Prostate gland (tissue), 2 donors: ENCODE measurements at regions not wholly inside any gene's neighbourhood (a gene's known extent, or its start where the extent isn't known, plus 50 kb on each side); places are given as distances from the start of the nearest gene placed in this dataset.

Experiments
- DNase-seq: peaks from one replicate; pipeline ENCODE4 v3.0.0-alpha.2; 2019; ENCODE audit warnings: low spot score
- H3K27ac ChIP-seq, 2 donors: fragments of 200-600 bp; sonication (generic); 2 replicates each; pipeline ENCODE4 v1.5.1; 2017 to 2019
- H3K27me3 ChIP-seq: fragments of 200-600 bp; sonication (generic); replicated peaks from 2 replicates; pipeline ENCODE4 v1.5.1; 2019; ENCODE audit not compliant: insufficient read depth
- H3K36me3 ChIP-seq, 2 donors: fragments of 200-600 bp; sonication (generic); 1 replicate in 1 of 2; 2 replicates in 1 of 2; pipeline versions ENCODE4 v1.5.1 to v1.8.1; 2017 to 2019
- H3K4me1 ChIP-seq: fragments of 200-600 bp; sonication (generic); replicated peaks from 2 replicates; pipeline ENCODE4 v1.5.1; 2019
- H3K4me3 ChIP-seq, 2 donors: fragments of 200-600 bp; sonication (generic); 2 replicates each; pipeline ENCODE4 v1.5.1; 2017 to 2019
- H3K9me3 ChIP-seq: fragments of 200-600 bp; sonication (generic); 2 replicates; pipeline ENCODE4 v1.5.1; 2017
- POLR2A ChIP-seq: fragments of 450-650 bp; IDR thresholded peaks from one replicate; pipeline ENCODE4 v1.6.1; 2016; ENCODE audit warnings: antibody characterized with exemption, mild to moderate bottlenecking
- POLR2AphosphoS5 ChIP-seq: sonication (generic); formaldehyde crosslinking; IDR thresholded peaks from one replicate; pipeline ENCODE4 v1.6.1; 2017; ENCODE audit warnings: antibody characterized with exemption
- WGBS: methylation state at CpG from one replicate; pipeline ENCODE4 v1.1.5; 2018; 5-methylcytosine and 5-hydroxymethylcytosine counted together
- intact Hi-C: fragments of 100-400 bp; cut with DNase I; formaldehyde crosslinking; loops from one replicate; pipeline ENCODE4 v1.14.2; 2022
- TF ChIP-seq, protein P1 (sequence below), 4 experiments: fragments of 200-600 bp in 2 of 4; fragments of 450-650 bp in 2 of 4; sonication (generic) in 2 of 4; IDR thresholded peaks; 1 replicate in 3 of 4; 2 replicates in 1 of 4; pipeline ENCODE4 v1.5.1; 2016 to 2019; ENCODE audit warnings: antibody characterized with exemption in 4 of 4, mild to moderate bottlenecking in 2 of 4, moderate library complexity in 2 of 4

DNA sequence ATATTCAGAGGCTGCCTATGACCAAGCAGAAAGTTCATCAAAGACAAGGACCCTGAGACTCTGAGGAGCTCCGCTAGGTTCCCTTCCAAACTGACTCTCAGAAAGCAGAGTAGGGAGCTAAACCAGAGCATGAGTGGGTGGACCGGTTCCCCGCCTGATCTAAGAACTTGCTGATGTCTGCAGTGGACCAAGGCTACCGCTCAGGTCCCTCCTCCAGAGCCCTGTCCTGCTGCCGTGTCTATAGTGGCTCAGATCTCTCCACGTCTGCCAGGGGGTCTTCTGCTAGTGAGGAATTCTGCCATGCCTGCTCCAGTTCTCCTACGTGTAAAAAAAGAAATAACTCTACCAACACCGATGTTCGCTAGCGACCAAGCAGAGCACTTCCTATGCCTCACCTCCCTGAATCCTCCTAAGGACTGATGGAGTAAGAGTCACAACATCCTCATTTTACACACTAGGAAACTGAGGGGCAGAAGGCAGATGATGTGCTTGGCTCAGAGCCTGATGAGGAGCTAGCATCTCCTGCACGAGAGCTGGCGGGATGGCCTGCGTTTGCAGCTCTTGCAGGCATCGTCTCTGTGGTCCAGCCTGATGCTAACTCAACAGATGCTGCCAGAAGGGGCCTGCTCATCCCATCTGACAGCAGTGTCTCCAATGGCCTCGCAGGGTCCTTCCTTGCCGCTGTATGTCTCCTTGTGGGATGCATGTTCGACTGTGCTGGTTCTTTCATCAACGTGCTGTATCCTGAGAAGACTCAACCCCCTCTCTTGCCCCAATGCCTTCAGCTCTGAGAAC is 265.5 kb downstream of the C16orf95 start:
- intact Hi-C loops, result no loop called here
- no peak overlapping the region for H3K27ac ChIP-seq
- no peaks in the 10 kb centered on the region for H3K36me3 ChIP-seq
- no peak overlapping the region for H3K4me3 ChIP-seq
- no peak for TF ChIP-seq POLR2A
- TF ChIP-seq POLR2AphosphoS5, result no peak
- TF ChIP-seq, protein P1, sequence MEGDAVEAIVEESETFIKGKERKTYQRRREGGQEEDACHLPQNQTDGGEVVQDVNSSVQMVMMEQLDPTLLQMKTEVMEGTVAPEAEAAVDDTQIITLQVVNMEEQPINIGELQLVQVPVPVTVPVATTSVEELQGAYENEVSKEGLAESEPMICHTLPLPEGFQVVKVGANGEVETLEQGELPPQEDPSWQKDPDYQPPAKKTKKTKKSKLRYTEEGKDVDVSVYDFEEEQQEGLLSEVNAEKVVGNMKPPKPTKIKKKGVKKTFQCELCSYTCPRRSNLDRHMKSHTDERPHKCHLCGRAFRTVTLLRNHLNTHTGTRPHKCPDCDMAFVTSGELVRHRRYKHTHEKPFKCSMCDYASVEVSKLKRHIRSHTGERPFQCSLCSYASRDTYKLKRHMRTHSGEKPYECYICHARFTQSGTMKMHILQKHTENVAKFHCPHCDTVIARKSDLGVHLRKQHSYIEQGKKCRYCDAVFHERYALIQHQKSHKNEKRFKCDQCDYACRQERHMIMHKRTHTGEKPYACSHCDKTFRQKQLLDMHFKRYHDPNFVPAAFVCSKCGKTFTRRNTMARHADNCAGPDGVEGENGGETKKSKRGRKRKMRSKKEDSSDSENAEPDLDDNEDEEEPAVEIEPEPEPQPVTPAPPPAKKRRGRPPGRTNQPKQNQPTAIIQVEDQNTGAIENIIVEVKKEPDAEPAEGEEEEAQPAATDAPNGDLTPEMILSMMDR (IDR thresholded peaks at IDR 0.05), result no peak
- H3K27me3 ChIP-seq, result peaks cover 9% of the 10 kb centered on the region
- no peaks in the 10 kb centered on the region for H3K4me1 ChIP-seq
- H3K9me3 ChIP-seq, result no peaks in the 10 kb centered on the region
- no peak for DNase-seq
- WGBS, result 82% methylated on average over 18 of the region's 18 CpGs

DNA sequence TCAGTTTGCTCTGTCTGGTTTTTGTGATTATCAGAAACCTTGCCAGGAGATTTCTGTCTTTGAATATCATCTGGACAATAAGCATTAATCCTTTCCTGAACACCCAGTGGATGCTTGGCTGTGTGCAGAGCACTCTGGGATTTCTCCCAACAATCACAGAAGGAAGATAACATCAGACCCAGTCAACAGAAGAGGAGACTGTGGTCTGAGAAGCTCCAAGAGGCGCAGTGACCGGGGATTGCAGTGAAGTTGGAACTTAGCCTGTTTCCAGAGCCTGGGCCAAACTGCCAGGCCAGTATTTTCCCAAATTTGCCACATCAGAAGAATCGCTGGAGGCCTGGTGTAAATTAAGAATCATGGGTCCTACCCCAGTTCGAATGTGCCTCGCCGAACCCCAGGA is 264.7 kb downstream of the C16orf95 start:
- Histone ChIP-seq H3K36me3 (no peaks in the 10 kb centered on the region), H3K9me3 (no peaks in the 10 kb centered on the region), H3K4me1 (no peaks in the 10 kb centered on the region), H3K27ac (no peak overlapping the region), H3K4me3 (no peak overlapping the region), H3K27me3 (peaks cover 13% of the 10 kb centered on the region)
- intact Hi-C loops, result no loop called here
- DNase-seq, result no peak
- WGBS, result 65% methylated on average over 6 of the region's 6 CpGs
- TF ChIP-seq POLR2A, result no peak

DNA sequence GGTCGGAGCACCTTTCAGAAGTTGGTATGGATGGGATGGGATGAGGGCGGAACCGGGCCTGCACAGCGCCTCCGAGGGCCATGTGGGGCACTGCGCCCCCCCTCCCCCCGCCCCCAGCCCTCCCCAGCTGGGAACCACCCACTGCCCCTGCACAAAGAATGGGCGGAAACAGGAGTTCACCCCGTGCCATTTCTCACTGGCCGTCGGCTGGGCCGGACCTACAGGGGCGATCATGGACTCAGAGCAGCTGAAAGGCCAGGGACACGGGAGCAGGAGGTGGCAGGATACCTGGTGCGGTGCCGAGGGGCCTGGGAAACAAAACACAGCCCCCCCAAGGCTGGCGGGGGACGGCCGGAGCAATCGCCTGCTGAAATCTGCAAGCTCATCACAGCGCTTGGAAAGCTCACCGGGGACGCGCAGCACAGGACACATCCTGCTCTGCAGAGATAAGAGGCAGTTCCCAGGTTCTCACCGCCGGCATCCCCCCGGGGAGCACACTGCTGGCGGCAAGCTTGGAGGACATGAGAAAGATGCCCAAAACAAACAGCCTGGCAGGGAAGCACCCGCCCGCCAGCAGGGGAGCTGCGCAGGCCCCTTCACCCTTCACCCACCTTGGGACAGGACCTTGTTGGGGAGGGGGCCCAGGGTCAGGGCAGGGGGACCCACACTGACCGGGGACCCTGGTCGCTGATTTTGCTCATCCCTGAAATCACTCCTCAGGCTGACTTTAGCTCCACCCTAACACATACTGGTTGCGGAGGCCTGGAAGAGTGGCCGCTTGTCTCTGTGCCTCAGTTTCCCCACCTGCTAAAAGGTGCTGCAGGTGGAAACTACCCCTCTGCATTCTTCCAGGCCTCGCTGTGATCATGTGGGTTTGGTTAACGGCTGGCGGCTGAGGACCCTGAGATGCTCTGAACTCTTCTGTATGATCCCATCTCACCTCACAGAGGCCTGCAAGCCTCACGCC is 263.9 kb downstream of the C16orf95 start:
- peaks cover 12% of the 10 kb centered on the region for H3K27me3 ChIP-seq
- no peak for DNase-seq
- WGBS, result 52% methylated on average over 39 of the region's 39 CpGs

DNA sequence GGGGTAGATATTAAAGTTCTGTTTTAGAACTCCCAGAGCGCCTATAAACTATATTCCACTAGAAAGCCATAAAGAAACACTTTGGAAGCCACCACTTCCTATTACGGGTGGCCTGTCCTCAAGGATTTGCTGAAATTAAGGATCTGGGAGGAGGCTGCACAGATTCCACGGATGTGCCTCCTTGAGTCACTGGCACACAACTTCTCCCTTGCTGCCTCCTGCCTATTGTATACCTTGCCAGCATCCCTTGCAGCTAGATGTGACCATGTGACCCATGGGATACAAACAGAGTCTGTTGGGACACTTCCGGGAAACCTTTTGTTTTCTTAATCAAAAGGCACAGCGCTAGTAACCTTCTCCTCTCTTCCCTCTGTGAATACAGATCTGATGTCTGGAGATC is 263.0 kb downstream of the C16orf95 start:
- TF ChIP-seq POLR2AphosphoS5, result no peak
- TF ChIP-seq, protein P1 (IDR thresholded peaks at IDR 0.05), result no peak
- Histone ChIP-seq H3K27ac (no peak overlapping the region), H3K4me3 (no peak overlapping the region), H3K9me3 (no peaks in the 10 kb centered on the region), H3K27me3 (peaks cover 11% of the 10 kb centered on the region), H3K4me1 (no peaks in the 10 kb centered on the region), H3K36me3 (no peaks in the 10 kb centered on the region)
- intact Hi-C loops, result no loop called here
- no peak for DNase-seq
- 95% methylated on average over 5 of the region's 5 CpGs for WGBS

More for the DNA sequence above, 263.9 kb downstream of the C16orf95 start:
- intact Hi-C loops, result no loop called here
- no peaks in the 10 kb centered on the region for H3K36me3 ChIP-seq
- H3K4me1 ChIP-seq, result no peaks in the 10 kb centered on the region
- no peak overlapping the region for H3K27ac ChIP-seq
- TF ChIP-seq, protein P1 (IDR thresholded peaks at IDR 0.05), result no peak
- TF ChIP-seq POLR2A (no peak), POLR2AphosphoS5 (no peak)
- H3K9me3 ChIP-seq, result no peaks in the 10 kb centered on the region
- no peak overlapping the region for H3K4me3 ChIP-seq

DNA sequence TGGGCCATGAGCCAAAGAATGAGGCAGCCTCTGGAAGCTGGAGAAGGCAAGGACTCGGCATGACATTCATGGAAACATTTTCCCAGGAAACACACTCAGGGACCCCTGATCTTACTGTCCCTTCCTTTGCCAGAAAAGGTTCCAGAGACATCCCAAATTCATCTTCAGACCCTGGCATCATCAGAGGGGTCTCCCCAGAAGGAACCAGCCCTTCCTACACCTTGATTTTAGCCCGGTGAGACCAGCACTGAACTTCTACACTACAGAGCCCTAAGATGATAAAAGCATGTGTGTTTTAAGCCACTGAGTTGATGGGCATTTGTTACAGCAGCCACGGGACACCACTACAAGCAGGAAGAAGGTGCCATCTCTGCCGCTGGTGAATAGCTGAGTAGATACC is 262.3 kb downstream of the C16orf95 start:
- Histone ChIP-seq H3K36me3 (no peaks in the 10 kb centered on the region), H3K9me3 (no peaks in the 10 kb centered on the region), H3K27ac (no peak overlapping the region), H3K4me1 (no peaks in the 10 kb centered on the region), H3K4me3 (no peak overlapping the region), H3K27me3 (peaks cover 11% of the 10 kb centered on the region)
- intact Hi-C loops, result no loop called here
- DNase-seq, result no peak
- WGBS, result 84% methylated on average over 4 of the region's 4 CpGs
- TF ChIP-seq, protein P1 (IDR thresholded peaks at IDR 0.05), result no peak
- TF ChIP-seq POLR2AphosphoS5, result no peak
- TF ChIP-seq POLR2A, result no peak
